Nephron (organoid): ENCODE measurements at regions not wholly inside any gene's neighbourhood (a gene's known extent, or its start where the extent isn't known, plus 50 kb on each side); places are given as distances from the start of the nearest gene placed in this dataset.

Experiments
- H3K27ac Mint-ChIP-seq, 3 experiments: 2 replicates each; pipeline ENCODE4 v1.8.0; 2020; ENCODE audit warnings: mixed read lengths in 3 of 3, mild to moderate bottlenecking in 2 of 3, moderate library complexity in 1 of 3
- H3K27me3 Mint-ChIP-seq: 2 replicates; pipeline ENCODE4 v1.8.0; 2021; ENCODE audit warnings: low read depth, mild to moderate bottlenecking, moderate library complexity, mixed read lengths
- H3K36me3 Mint-ChIP-seq: 2 replicates; pipeline ENCODE4 v1.8.0; 2020; ENCODE audit warnings: low read depth, mixed read lengths
- H3K4me1 Mint-ChIP-seq: 2 replicates; pipeline ENCODE4 v1.8.0; 2020; ENCODE audit warnings: mixed read lengths
- H3K4me3 Mint-ChIP-seq, 3 experiments: 2 replicates each; pipeline ENCODE4 v1.8.0; 2020; ENCODE audit warnings: mild to moderate bottlenecking in 3 of 3, mixed read lengths in 3 of 3, moderate library complexity in 2 of 3
- H3K9me3 Mint-ChIP-seq: 2 replicates; pipeline ENCODE4 v1.8.0; 2020; ENCODE audit warnings: mixed read lengths
- TF ChIP-seq, protein P1 (sequence below), 3 experiments: fragments of 200-600 bp; sonication (generic); IDR thresholded peaks; one replicate each; pipeline ENCODE4 v1.5.0; 2021; ENCODE audit warnings: antibody characterized with exemption in 3 of 3; ENCODE audit not compliant: unreplicated experiment in 3 of 3

DNA sequence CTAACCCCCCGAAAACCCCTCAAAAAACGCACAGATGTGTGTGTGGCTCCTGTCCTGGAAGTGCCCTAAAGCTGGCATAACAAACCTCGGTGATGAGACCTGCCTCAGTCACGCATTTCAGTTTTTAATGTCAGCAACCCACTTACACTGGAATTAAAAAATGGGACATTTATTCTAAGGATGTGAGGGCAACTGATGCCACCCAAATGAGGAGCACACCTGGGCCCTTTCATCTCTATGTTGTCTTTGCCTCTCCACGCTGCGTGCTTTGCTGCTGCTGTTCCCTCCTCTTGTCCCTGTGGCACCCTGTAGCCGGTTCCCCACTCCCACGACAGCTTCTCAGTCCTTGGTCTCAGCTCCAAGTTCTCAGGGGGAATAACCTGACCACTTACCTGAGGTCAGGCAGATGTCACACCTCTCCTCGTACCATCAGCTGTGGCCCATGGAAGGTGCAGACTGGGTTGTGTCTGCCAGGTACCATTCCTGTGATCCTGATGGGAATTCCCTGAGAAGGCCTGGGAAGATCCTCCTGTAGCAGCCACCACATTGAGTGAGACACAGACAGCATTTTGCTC lies 134.2 kb upstream of the THBS2 start:
- Mint-ChIP-seq H3K27me3 (peaks cover 3% of the 10 kb centered on the region), H3K4me3 (peak overlapping the region in 1 of 3 experiments; percentile 18), H3K36me3 (peaks cover 5% of the 10 kb centered on the region), H3K9me3 (peaks cover 23% of the 10 kb centered on the region), H3K4me1 (peaks cover 20% of the 10 kb centered on the region), H3K27ac (peak overlapping the region in 2 of 3 experiments; percentile 82 to 90)
- TF ChIP-seq, protein P1, sequence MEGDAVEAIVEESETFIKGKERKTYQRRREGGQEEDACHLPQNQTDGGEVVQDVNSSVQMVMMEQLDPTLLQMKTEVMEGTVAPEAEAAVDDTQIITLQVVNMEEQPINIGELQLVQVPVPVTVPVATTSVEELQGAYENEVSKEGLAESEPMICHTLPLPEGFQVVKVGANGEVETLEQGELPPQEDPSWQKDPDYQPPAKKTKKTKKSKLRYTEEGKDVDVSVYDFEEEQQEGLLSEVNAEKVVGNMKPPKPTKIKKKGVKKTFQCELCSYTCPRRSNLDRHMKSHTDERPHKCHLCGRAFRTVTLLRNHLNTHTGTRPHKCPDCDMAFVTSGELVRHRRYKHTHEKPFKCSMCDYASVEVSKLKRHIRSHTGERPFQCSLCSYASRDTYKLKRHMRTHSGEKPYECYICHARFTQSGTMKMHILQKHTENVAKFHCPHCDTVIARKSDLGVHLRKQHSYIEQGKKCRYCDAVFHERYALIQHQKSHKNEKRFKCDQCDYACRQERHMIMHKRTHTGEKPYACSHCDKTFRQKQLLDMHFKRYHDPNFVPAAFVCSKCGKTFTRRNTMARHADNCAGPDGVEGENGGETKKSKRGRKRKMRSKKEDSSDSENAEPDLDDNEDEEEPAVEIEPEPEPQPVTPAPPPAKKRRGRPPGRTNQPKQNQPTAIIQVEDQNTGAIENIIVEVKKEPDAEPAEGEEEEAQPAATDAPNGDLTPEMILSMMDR (IDR thresholded peaks at IDR 0.05; ENCODE audit: unreplicated experiment in 3 of 3): no peak

- Mint-ChIP-seq H3K27ac (peak overlapping the region in 1 of 3 experiments; percentile 82), H3K4me3 (peak overlapping the region in 1 of 3 experiments; percentile 33), H3K4me1 (peaks cover 20% of the 10 kb centered on the region)
Measured at GRCh38 chr6:169386411-169387057, 132.9 kb upstream of the THBS2 start.

DNA sequence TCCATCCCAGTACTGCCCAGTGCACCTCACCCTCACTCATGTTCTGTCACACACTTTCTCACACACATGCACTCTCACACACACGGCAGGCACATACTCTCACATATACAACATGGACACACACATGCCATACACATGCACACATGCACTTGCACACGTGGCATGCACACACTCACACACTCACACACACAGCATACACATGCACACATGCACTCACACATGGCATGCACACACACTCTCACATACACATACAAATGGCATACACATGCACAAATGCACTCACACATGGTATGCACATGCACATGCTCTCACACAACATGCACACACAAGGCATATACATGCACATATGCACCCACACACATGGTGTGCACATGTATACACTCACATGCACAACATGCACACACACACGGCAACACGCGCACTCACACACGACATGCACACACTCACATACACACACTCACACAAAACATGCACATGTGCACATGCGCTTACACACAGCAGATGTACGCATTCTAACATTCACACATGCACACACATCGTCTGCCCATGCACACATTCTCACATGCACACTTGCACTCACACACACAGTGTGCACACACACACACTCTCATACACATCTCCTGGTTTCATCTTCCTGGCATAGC lies 131.7 kb upstream of the THBS2 start:
- Mint-ChIP-seq H3K4me1 (peaks cover 20% of the 10 kb centered on the region), H3K9me3 (peaks cover 7% of the 10 kb centered on the region), H3K27ac (no peak overlapping the region), H3K36me3 (peaks cover 5% of the 10 kb centered on the region), H3K4me3 (no peak overlapping the region), H3K27me3 (peaks cover 3% of the 10 kb centered on the region)
- TF ChIP-seq, protein P1 (IDR thresholded peaks at IDR 0.05; ENCODE audit: unreplicated experiment in 3 of 3): no peak

More at GRCh38 chr6:169386411-169387057, 132.9 kb upstream of the THBS2 start:
- Mint-ChIP-seq H3K9me3 (peaks cover 18% of the 10 kb centered on the region), H3K27me3 (peaks cover 3% of the 10 kb centered on the region), H3K36me3 (peaks cover 5% of the 10 kb centered on the region)
- TF ChIP-seq, protein P1 (IDR thresholded peaks at IDR 0.05; ENCODE audit: unreplicated experiment in 3 of 3): no peak

- Mint-ChIP-seq H3K36me3 (no peaks in the 10 kb centered on the region), H3K4me1 (peaks cover 20% of the 10 kb centered on the region), H3K4me3 (no peak overlapping the region), H3K27me3 (peaks cover 3% of the 10 kb centered on the region), H3K9me3 (no peaks in the 10 kb centered on the region), H3K27ac (no peak overlapping the region)
- TF ChIP-seq, protein P1 (IDR thresholded peaks at IDR 0.05; ENCODE audit: unreplicated experiment in 3 of 3): no peak
Measured at GRCh38 chr6:169384291-169384690, 130.6 kb upstream of the THBS2 start.

DNA sequence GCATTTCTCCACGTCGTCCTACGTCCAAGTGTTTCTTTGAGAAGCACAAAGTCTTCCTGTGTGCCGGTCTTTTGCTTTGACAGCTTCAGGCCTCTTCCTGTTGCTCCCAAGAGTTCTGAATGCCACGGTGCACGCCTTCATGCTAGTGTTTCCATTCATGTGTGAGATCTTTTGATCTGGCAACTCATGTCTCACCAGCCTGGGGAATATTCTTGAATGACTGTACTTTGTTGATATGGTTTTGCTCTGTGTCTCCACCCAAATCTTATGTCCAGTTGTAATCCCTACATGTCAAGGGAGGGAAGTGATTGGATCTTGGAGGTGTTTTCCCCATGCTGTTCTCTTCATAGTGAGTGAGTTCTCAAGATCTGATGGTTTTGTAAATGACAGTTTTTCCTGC lies 129.6 kb upstream of the THBS2 start:
- Mint-ChIP-seq H3K36me3 (no peaks in the 10 kb centered on the region), H3K4me1 (peaks cover 11% of the 10 kb centered on the region), H3K4me3 (no peak overlapping the region), H3K27ac (no peak overlapping the region), H3K9me3 (peaks cover 5% of the 10 kb centered on the region), H3K27me3 (peaks cover 3% of the 10 kb centered on the region)
- TF ChIP-seq, protein P1 (IDR thresholded peaks at IDR 0.05; ENCODE audit: unreplicated experiment in 3 of 3): no peak
